Nucleus accumbens (tissue), 56 donors: ENCODE measurements at regions not wholly inside any gene's neighbourhood (a gene's known extent, or its start where the extent isn't known, plus 50 kb on each side); places are given as distances from the start of the nearest gene placed in this dataset.
"Not testable (repeated sequence)": the region's sequence is repeated elsewhere in the genome, so short reads cannot be mapped to it uniquely, and the experiment has no call there.

Source experiments
- DNase-seq, 56 donors: peaks; one replicate each; lab custom pipeline; 2025; lab: John Stamatoyannopoulos, UW

DNA sequence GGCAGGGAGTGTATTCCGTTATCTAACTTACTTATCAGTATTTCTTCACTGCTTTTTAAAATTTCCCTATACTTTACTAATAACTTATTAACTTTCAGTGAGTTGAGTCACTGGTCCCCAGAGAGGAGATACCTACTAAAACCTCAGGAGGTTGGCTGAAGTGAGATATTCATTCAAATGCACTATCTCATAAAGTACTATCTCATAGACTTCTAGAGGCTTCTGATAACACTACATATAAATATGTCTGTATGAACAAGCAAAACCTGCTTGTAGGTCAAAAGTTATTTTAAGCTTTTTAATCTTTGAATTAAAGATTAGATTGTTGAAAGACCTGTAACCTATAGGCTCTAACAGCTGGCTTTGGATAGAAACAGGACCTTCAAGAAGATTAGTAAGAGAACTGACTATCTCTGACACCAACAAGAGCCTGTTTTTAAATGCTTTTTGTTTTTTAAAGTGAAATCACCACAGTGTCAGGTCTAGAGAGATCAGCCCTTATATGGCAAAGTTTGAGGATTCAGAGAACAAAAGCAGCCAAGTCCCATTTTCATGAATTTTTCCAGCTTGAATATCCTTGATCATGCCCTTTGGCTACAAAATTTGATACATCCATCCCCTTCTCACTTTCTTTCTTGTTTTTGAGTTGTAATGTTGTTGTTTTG lies 242.2 kb downstream of the ARL4A start:
- DNase-seq: no peak

GRCh38 chr7:12930534-12930933 lies 243.1 kb downstream of the ARL4A start:
- no peak for DNase-seq

GRCh38 chr7:12931465-12931864 lies 244.0 kb downstream of the ARL4A start:
- DNase-seq: not testable (repeated sequence)

DNA sequence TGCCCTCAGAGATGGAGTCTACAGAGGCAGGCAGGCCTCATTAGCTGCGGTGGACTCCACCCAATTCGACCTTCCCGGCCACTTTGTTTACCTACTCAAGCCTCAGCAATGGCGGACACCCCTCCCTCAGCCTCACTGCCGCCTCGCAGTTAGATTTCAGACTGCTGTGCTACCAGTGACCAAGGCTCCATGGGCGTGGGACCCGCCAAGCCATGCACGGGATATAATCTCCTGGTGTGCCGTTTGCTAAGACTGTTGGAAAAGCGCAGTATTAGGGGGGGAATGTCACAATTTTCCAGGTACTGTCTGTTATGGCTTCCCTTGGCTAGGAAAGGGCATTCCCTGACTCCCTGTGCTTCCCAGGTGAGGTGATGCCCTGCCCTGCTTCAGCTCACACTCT lies 252.3 kb downstream of the ARL4A start:
- DNase-seq: no peak

- DNase-seq: no peak
These were observed 254.1 kb downstream of the ARL4A start for GRCh38 chr7:12941512-12941911.

- DNase-seq: no peak
These were observed 255.2 kb downstream of the ARL4A start for GRCh38 chr7:12942609-12943008.

- DNase-seq: no peak
These were observed 256.3 kb downstream of the ARL4A start for GRCh38 chr7:12943781-12944180.

DNA sequence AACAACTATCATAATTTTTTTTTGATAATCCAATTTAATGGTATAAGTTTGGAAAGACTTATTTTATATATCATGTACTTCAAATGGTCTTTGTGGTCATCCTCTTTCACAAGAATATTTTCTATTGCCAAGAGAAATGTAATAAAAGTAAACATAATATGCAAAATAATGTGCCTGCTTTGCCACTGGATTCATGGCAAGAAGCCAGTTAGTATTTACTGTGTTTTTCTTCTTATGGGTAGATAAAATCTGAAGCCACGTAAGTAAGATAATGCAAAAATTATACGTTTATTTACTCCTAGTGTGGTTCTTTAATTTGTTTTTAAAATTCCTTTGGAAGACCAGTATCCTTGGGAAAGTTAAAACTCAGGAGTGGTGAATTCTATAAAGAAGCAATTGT lies 258.5 kb downstream of the ARL4A start:
- no peak for DNase-seq

DNA sequence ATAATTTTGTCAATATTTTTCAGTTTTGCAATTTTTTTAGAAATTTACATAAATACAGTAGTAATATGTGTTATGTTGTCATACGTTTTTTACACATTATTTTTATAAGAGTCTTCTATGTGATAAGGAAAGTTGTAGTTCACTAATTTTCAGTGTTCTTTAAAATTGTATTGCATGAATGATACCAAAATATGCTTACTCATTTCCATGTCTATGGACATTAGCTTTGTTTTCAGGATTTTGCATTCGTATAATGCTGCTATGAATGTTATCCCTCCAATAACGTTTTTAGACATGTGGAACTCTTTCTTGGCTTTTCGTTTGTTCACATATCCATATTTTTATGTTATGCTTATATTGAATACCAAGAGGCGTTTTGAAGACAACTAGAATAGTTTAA lies 260.0 kb downstream of the ARL4A start:
- DNase-seq: no peak

GRCh38 chr7:12949060-12949931 lies 261.9 kb downstream of the ARL4A start:
- no peak for DNase-seq

DNA sequence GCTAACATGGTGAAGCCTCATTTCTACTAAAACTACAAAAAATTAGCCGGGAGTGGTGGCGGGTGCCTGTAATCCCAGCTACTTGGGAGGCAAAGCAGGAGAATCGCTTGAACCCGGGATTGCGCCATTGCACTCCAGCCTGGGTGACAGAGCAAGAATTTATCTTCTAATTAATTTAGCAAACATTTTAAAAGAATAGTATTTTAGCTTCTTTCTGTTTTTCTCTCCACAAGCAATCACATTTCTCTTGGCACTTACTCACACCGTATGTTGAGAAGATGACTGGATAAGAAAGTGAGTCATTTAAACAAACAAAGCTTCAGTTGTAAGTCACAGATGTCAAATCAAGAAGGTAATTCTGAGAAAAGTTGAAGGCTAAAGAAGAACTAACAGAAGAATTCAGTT lies 264.0 kb downstream of the ARL4A start:
- DNase-seq: no peak

DNA sequence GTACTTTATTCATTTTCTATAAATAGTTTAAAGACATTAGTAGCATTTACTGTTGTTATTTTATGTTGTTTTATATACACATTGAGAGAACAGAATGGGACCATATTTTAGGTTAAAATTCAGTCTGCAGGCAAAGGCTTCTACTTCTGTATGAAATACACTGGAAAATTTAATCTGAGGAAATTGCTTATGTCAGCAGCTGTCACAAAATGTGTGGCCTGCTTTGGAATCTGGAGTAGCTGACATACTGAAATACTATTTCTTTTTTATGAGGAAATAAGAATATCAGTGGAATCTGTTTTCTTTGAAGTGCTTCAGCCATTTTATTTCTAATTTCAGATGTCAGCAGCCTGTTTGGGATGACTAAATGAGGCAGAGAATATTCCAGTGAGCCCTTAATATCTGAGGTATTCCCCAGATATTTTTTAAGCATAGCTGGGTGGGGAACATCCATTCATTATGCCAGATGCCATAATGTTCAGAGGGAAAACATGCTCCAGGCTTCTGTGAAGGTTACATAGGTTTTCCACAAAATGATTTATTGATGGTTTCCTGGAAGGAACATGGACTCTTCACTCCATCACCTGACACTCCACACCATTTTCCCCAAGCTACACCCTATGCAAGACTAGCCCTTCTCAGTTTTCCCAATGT lies 267.1 kb downstream of the ARL4A start:
- no peak for DNase-seq

GRCh38 chr7:12957487-12957886 lies 270.1 kb downstream of the ARL4A start:
- no peak for DNase-seq

GRCh38 chr7:12961910-12962480 lies 274.6 kb downstream of the ARL4A start:
- no peak for DNase-seq

GRCh38 chr7:12963435-12963834 lies 276.0 kb downstream of the ARL4A start:
- DNase-seq: no peak

DNA sequence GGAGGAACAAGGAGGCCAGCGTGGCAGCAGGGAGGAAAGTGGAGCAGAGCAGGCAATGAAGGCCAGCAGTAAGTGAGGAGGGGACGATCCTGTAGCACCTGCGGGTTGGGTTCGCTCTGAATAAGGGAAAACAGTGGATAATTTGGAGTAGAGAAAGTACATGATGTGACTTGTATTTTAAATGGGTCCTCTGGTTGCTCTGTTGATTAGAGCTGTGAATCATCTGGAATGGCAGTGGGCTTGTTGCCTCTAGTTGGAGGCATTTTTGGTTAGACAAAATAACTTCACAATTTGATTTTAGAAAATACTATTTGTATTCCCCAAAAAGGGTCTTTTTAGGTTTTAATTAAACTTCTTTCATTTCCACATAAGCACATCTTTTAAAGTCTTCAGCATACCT lies 277.4 kb downstream of the ARL4A start:
- DNase-seq: no peak

- DNase-seq: no peak
These were observed 278.3 kb downstream of the ARL4A start for GRCh38 chr7:12965767-12966166.

- DNase-seq: no peak
These were observed 279.9 kb downstream of the ARL4A start for GRCh38 chr7:12967322-12967721.

DNA sequence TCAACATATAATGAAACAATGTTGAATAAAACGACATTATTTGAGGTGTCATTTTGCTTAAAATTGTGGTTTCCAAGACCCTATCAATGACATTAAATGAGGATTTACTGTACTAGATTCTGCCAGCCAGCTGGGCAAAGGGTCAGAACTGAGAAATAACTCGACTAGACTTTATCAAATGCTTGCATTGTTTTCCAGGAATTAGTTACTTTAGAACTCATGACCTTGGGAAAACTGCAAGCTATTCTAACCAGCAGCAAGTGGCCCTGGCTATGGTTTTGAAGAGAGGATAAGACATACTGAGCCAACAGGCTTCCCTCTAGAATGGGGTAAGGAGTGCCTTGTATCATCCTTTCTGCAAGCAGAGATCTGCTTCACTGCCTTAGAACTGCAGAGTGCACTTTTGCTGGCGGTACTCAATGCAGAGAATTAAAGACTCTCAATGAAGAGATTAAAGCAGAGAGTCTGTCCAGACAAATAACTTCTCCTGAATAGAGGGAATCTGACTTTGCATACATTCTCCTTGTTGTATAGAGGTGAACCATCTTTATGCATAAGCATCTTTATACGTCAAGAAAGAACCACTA lies 281.5 kb downstream of the ARL4A start:
- DNase-seq: no peak

DNA sequence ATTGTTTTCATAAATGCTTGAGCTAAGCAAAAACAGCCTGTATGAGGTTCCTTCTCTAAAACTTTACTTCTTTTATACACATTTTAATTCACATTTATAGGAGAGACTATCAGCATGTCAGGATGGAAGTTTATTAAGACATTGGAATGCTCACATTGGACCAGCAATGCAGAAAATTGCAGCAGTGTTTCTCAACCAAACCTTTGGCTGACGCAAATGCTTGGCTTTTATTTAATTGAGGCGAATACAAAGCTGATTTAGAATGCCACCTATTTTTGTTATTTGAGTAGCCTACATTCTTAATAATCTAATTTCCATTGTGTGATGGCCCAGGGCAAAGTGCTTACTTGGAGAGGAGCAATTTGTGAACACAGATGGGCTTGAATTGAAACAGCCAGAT lies 283.2 kb downstream of the ARL4A start:
- DNase-seq: no peak
